ENCODE measurements at regions not wholly inside any gene's neighbourhood (a gene's known extent, or its start where the extent isn't known, plus 50 kb on each side); places are given as distances from the start of the nearest gene placed in this dataset.

DNA sequence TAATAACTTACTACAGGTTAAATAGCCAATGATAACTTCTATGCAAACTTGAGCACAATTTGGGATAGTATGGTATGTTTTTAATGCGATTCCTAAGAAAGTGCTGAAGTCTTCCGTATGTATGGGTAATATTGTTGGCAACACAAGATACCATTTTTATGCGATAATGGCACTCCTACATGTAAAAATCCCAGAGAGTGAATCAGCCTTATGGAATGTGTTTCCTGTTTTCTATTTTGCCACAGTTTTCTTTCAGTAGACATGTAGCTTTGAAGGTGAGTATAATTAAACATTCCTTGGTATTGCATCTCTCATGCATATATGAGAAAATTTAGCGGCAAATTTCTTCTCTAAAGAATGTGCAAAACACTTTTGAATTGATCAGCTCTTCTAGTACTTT lies 396.8 kb upstream of the AZI2 start:
- no peak overlapping the region for H3K27ac ChIP-seq (ENCODE audit: low read depth, low read length)

GRCh38 chr3:28745916-28746617 lies 397.4 kb upstream of the AZI2 start:
- POLR2A ChIA-PET: no interaction called here
- Histone ChIP-seq H3K27me3 (ENCODE audit: control insufficient read depth, insufficient read depth, low read length) (no peaks in the 10 kb centered on the region), H3K9me3 (ENCODE audit: control insufficient read depth, insufficient read depth, low read length) (no peaks in the 10 kb centered on the region), H3K27ac (ENCODE audit: low read depth, low read length) (no peak overlapping the region), H3K4me3 (ENCODE audit: low read depth, low read length) (no peak overlapping the region)
- TF ChIP-seq, protein P1, sequence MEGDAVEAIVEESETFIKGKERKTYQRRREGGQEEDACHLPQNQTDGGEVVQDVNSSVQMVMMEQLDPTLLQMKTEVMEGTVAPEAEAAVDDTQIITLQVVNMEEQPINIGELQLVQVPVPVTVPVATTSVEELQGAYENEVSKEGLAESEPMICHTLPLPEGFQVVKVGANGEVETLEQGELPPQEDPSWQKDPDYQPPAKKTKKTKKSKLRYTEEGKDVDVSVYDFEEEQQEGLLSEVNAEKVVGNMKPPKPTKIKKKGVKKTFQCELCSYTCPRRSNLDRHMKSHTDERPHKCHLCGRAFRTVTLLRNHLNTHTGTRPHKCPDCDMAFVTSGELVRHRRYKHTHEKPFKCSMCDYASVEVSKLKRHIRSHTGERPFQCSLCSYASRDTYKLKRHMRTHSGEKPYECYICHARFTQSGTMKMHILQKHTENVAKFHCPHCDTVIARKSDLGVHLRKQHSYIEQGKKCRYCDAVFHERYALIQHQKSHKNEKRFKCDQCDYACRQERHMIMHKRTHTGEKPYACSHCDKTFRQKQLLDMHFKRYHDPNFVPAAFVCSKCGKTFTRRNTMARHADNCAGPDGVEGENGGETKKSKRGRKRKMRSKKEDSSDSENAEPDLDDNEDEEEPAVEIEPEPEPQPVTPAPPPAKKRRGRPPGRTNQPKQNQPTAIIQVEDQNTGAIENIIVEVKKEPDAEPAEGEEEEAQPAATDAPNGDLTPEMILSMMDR (IDR thresholded peaks at IDR 0.05; ENCODE audit: low read depth, low read length): no peak
- CTCF ChIA-PET: interaction anchor here (1.6 kb wide), 1 partner anchor 19 kb away, joined by 3 read pairs; no protein-coding TSS in a partner anchor
- DNase-seq (ENCODE audit: low read depth, low spot score): no peak

More for the DNA sequence above, 396.8 kb upstream of the AZI2 start:
- no peaks in the 10 kb centered on the region for H3K9me3 ChIP-seq (ENCODE audit: control insufficient read depth, insufficient read depth, low read length)
- H3K27me3 ChIP-seq (ENCODE audit: control insufficient read depth, insufficient read depth, low read length): no peaks in the 10 kb centered on the region
- no peak overlapping the region for H3K4me3 ChIP-seq (ENCODE audit: low read depth, low read length)
- TF ChIP-seq, protein P1 (IDR thresholded peaks at IDR 0.05; ENCODE audit: low read depth, low read length): no peak
- no peak for DNase-seq (ENCODE audit: low read depth, low spot score)
- CTCF ChIA-PET: interaction anchor here (1.6 kb wide), 1 partner anchor 18 kb away, joined by 3 read pairs; no protein-coding TSS in a partner anchor
- POLR2A ChIA-PET: no interaction called here

DNA sequence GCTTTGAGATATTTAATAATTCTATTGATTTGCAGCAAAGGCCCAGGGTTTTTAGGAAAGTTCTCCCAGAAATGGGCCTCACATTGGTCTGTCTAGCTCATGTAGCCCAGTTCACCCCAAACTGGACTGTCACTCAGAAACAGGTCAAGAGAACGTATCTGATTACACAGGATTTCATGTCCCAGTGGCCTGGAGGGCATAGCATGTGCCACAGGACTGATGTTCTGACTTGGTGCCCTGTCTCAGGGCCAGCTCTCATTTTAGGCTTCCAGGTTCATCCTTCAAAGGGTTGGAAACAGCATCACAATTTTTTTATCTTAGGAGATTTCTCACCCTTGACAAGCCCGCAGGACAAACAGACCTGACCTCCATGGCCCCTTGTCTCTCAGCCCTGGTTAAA lies 398.4 kb upstream of the AZI2 start:
- no peak for DNase-seq (ENCODE audit: low read depth, low spot score)
- ChIA-PET CTCF (no interaction called here), POLR2A (no interaction called here)
- TF ChIP-seq, protein P1 (IDR thresholded peaks at IDR 0.05; ENCODE audit: low read depth, low read length): no peak
- H3K27me3 ChIP-seq (ENCODE audit: control insufficient read depth, insufficient read depth, low read length): no peaks in the 10 kb centered on the region
- H3K4me3 ChIP-seq (ENCODE audit: low read depth, low read length): no peak overlapping the region
- H3K27ac ChIP-seq (ENCODE audit: low read depth, low read length): no peak overlapping the region
- no peaks in the 10 kb centered on the region for H3K9me3 ChIP-seq (ENCODE audit: control insufficient read depth, insufficient read depth, low read length)

GRCh38 chr3:28751864-28752263 lies 403.2 kb upstream of the AZI2 start:
- no peak overlapping the region for H3K27ac ChIP-seq (ENCODE audit: low read depth, low read length)
- TF ChIP-seq, protein P1 (IDR thresholded peaks at IDR 0.05; ENCODE audit: low read depth, low read length): no peak
- H3K27me3 ChIP-seq (ENCODE audit: control insufficient read depth, insufficient read depth, low read length): no peaks in the 10 kb centered on the region
- H3K9me3 ChIP-seq (ENCODE audit: control insufficient read depth, insufficient read depth, low read length): no peaks in the 10 kb centered on the region
- no peak overlapping the region for H3K4me3 ChIP-seq (ENCODE audit: low read depth, low read length)
- CTCF ChIA-PET: no interaction called here
- POLR2A ChIA-PET: no interaction called here
- no peak for DNase-seq (ENCODE audit: low read depth, low spot score)

- TF ChIP-seq, protein P1 (IDR thresholded peaks at IDR 0.05; ENCODE audit: low read depth, low read length): no peak
- H3K27ac ChIP-seq (ENCODE audit: low read depth, low read length): no peak overlapping the region
- no peaks in the 10 kb centered on the region for H3K9me3 ChIP-seq (ENCODE audit: control insufficient read depth, insufficient read depth, low read length)
- ChIA-PET POLR2A (no interaction called here), CTCF (no interaction called here)
- H3K4me3 ChIP-seq (ENCODE audit: low read depth, low read length): no peak overlapping the region
- no peaks in the 10 kb centered on the region for H3K27me3 ChIP-seq (ENCODE audit: control insufficient read depth, insufficient read depth, low read length)
- DNase-seq (ENCODE audit: low read depth, low spot score): no peak
Observed at GRCh38 chr3:28752290-28752689, 403.7 kb upstream of the AZI2 start.
